Transverse colon (tissue), 3 donors: ENCODE measurements at regions not wholly inside any gene's neighbourhood (a gene's known extent, or its start where the extent isn't known, plus 50 kb on each side); places are given as distances from the start of the nearest gene placed in this dataset.

Experiments
- EP300 ChIP-seq: sonication (generic); formaldehyde crosslinking; IDR thresholded peaks from one replicate; pipeline ENCODE4 v1.6.1; 2017; ENCODE audit warnings: antibody characterized with exemption, low read depth
- POLR2A ChIP-seq: fragments of 450-650 bp; IDR thresholded peaks from one replicate; pipeline ENCODE4 v1.6.1; 2016; ENCODE audit warnings: antibody characterized with exemption, mild to moderate bottlenecking, moderate library complexity
- TF ChIP-seq, protein P1 (sequence below), 5 experiments: fragments of 200-600 bp in 3 of 5; fragments of 450-650 bp in 2 of 5; sonication (generic) in 3 of 5; IDR thresholded peaks; 1 replicate in 2 of 5; 2 replicates in 3 of 5; pipeline ENCODE4 v1.5.1; 2016 to 2017; ENCODE audit warnings: antibody characterized with exemption in 5 of 5, inconsistent platforms in 3 of 5, mild to moderate bottlenecking in 2 of 5, moderate library complexity in 1 of 5

DNA sequence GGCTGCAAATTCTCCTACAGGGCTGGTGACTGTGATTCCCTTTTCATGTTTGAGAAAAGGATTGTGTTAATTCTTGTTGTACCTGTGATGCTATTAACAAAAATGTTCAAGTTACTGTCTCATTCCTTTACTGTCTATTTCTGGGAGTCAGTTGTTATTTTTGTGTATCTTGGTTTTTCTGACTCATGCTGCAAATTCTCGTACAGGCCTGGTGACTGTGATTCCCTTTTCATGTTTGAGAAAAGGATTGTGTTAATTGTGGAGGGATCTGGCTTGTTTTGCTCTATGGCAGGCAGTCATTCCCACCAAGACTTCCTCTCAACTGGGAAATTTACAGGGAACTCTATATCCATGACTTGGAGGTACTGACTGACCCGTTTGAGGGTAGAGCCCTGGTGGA lies 693.4 kb upstream of the INTU start:
- no peak for TF ChIP-seq POLR2A
- TF ChIP-seq EP300, result no peak
- TF ChIP-seq, protein P1, sequence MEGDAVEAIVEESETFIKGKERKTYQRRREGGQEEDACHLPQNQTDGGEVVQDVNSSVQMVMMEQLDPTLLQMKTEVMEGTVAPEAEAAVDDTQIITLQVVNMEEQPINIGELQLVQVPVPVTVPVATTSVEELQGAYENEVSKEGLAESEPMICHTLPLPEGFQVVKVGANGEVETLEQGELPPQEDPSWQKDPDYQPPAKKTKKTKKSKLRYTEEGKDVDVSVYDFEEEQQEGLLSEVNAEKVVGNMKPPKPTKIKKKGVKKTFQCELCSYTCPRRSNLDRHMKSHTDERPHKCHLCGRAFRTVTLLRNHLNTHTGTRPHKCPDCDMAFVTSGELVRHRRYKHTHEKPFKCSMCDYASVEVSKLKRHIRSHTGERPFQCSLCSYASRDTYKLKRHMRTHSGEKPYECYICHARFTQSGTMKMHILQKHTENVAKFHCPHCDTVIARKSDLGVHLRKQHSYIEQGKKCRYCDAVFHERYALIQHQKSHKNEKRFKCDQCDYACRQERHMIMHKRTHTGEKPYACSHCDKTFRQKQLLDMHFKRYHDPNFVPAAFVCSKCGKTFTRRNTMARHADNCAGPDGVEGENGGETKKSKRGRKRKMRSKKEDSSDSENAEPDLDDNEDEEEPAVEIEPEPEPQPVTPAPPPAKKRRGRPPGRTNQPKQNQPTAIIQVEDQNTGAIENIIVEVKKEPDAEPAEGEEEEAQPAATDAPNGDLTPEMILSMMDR (IDR thresholded peaks at IDR 0.05), result no peak
